Fibroblast of pulmonary artery (primary cell): ENCODE measurements at regions not wholly inside any gene's neighbourhood (a gene's known extent, or its start where the extent isn't known, plus 50 kb on each side); places are given as distances from the start of the nearest gene placed in this dataset.

Experiments
- DNase-seq: peaks from one replicate; pipeline ENCODE4 v3.0.0-alpha.2; 2010; ENCODE audit warnings: low read depth
- H3K4me3 ChIP-seq: replicated peaks from 2 replicates; pipeline ENCODE4 v1.5.1; 2011; ENCODE audit warnings: low read depth, mild to moderate bottlenecking, control low read depth, low read length, moderate library complexity
- CTCF ChIP-seq: IDR thresholded peaks from 2 replicates; pipeline ENCODE4 v1.5.1; 2011; ENCODE audit warnings: mild to moderate bottlenecking, control low read depth, low read length, inconsistent platforms; ENCODE audit errors: missing control alignments

GRCh38 chr4:14667624-14668151 lies 334.6 kb upstream of the CPEB2 start:
- H3K4me3 ChIP-seq = no peak overlapping the region
- no peak for DNase-seq
- TF ChIP-seq CTCF = no peak

DNA sequence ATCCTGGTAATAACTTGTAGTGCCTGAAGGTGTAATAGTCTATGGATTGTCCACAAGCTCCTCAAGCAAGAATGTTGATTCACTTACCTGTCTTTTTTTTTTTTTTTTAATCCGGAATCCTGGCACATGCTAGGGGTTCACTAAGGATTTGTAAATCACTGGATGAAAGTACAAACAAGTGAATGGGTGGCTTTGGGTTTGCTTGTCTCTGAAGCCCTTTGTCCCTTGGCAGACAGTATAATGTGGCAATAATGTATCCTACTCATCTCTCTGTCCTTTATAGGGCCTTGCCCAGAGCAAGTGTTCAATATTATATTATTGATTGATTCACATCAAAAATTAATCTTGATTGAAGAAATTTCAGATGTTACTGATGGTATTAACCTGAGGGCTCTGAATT lies 334.0 kb upstream of the CPEB2 start:
- DNase-seq = no peak
- no peak overlapping the region for H3K4me3 ChIP-seq
- no peak for TF ChIP-seq CTCF

DNA sequence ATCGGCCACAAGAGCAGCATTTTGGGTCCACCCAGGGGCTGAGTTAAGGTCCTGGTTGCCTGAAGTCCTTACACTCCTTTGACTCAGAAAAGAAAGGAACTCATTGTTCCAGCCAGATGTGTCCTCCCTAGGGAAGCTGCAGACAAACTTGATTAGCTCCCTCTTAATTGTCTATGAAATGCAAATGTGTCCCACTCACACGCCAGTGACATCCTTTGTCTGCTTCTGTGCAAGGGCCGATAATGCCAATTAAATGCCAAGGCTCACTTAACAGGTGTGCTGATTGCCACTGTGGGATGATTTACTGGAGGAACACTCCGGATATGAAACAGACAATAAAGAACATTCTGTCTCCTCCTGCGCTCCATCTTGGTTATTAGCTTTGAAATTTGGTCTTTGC lies 332.9 kb upstream of the CPEB2 start:
- no peak overlapping the region for H3K4me3 ChIP-seq
- DNase-seq = no peak
- no peak for TF ChIP-seq CTCF

DNA sequence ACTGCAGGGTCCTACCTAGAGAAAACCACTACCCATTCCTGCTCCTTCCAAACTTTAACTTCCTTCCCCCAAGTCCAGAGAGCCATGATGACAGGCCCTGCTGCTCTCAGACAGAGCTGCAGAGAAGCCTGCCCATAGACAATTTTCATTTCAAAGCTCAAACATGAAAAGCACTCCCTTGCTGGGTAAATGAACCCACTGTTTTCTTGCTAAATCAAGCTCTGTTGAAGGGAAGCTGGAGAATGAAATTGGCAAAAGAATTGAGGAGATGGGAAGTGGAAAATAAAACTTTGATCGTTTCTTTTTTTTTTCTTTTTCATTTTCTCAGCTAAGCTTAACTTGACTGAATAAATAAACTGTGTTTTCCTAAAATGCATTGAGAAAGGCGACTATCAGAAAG lies 331.1 kb upstream of the CPEB2 start:
- DNase-seq = no peak
- no peak overlapping the region for H3K4me3 ChIP-seq
- TF ChIP-seq CTCF = no peak

- H3K4me3 ChIP-seq = no peak overlapping the region
- no peak for DNase-seq
- no peak for TF ChIP-seq CTCF
Observed at GRCh38 chr4:14675279-14675985, 326.8 kb upstream of the CPEB2 start.

GRCh38 chr4:14679906-14680305 lies 322.4 kb upstream of the CPEB2 start:
- no peak for TF ChIP-seq CTCF
- no peak overlapping the region for H3K4me3 ChIP-seq
- DNase-seq = no peak

DNA sequence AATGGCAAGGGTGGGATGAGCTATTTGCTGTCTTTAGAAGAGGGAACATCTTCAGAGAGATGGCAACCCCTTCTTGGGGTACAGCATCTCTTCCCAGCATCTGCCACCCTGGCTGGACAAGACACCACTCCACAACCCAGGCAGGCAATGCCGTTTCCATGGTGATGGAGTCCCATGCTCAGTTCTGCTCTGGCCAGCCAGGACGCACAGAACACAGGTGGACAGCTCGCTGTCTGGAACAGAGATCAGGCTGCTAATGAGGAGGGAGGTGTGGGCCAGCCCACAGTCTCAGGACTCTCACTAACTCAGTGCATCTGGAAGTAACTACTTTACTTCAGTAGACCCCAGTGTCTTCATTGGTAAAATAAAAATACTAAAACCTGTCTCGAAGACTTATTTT lies 321.0 kb upstream of the CPEB2 start:
- no peak for TF ChIP-seq CTCF
- DNase-seq = no peak

More for the DNA sequence above, 321.0 kb upstream of the CPEB2 start:
- no peak overlapping the region for H3K4me3 ChIP-seq
